ENCODE measurements at regions not wholly inside any gene's neighbourhood (a gene's known extent, or its start where the extent isn't known, plus 50 kb on each side); places are given as distances from the start of the nearest gene placed in this dataset.

GRCh38 chr12:19751078-19751477 lies 311.8 kb downstream of the AEBP2 start:
- TF ChIP-seq POLR2AphosphoS5 (IDR thresholded peaks at IDR 0.05; ENCODE audit: borderline replicate concordance, low read depth, low read length) (no peak), EZH2 (IDR thresholded peaks at IDR 0.05) (no peak)
